K562 (cell line): ENCODE measurements at regions not wholly inside any gene's neighbourhood (a gene's known extent, or its start where the extent isn't known, plus 50 kb on each side); places are given as distances from the start of the nearest gene placed in this dataset.

Experiments
- BCL6 ChIP-seq: fragments of 250-450 bp; sonication (Bioruptor Pico); IDR thresholded peaks from 2 replicates; pipeline ENCODE4 v1.4.0; 2020
- U2AF2 ChIP-seq: fragments of 200-400 bp; formaldehyde crosslinking; optimal IDR thresholded peaks from 2 replicates; pipeline ENCODE3; 2017; ENCODE audit warnings: low read depth, mild to moderate bottlenecking, low read length

DNA sequence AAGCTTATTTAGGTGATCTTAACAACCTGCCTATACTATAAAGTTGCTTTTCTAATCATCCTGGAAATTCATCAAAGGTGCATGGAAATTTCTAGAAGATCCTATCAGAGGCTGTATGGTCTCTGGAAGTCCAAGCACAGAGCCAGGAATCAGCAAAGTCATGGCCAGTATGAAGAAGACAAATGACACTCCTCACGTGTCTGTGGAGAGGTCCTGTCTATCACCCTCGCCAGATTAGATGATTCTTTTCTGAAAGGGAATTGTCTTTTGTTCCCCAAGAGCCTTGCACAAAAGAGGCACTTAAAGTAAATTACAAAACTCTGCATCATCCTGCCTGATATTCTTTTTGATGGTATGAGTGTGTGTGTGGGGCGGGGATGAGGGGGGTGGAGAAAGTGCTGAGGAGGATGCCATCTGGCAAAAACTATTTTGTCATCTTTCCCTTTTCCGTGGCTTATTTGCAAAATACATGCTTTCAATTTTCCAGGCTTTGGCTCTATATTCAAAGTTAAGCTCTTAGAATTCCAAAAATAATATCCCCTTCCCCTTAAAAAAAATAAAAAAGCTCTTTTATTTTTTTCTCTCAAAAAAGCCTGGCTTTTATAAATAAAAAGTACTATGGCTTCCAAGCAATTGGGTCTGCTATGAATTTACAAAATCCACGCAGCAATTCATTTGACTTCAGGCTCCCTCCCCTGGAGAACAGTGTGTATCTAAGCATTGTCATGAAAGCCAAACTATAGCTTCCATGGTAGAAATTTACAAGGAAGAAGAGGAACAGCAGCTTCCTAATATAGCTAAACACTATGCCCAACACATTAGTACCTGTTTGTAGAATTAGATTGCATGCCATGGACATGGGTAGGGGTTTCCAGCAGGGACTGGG is 185.2 kb upstream of the ARG1 start:
- TF ChIP-seq U2AF2 (no peak), BCL6 (CRISPR knock-in tag) (no peak)
